CD1c-positive myeloid dendritic cell (primary cell): ENCODE measurements at regions not wholly inside any gene's neighbourhood (a gene's known extent, or its start where the extent isn't known, plus 50 kb on each side); places are given as distances from the start of the nearest gene placed in this dataset.

ENCODE experiments used
- DNase-seq: peaks from one replicate; pipeline ENCODE4 v3.0.0-alpha.2; 2016; ENCODE audit errors: extremely low spot score

DNA sequence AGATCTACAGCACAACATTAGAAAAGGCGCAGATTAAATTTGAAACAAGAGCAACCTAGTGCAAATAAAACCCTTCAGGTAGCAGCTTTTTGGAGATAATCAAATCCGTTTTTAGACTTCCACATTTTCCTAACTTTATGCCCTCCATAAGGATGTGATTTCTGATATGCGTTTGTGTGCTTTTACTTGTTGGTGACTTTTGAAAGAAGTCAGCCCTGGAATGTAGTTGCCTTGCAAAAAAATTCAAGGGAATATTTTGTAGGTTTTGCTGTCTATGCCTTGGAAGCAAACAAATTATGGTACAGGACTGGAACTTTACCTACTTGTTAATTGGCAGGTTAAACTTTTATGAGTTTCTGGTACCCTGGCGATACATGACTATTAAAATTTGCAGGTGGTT is 86.7 kb upstream of the HDAC9 start:
- DNase-seq = no peak

DNA sequence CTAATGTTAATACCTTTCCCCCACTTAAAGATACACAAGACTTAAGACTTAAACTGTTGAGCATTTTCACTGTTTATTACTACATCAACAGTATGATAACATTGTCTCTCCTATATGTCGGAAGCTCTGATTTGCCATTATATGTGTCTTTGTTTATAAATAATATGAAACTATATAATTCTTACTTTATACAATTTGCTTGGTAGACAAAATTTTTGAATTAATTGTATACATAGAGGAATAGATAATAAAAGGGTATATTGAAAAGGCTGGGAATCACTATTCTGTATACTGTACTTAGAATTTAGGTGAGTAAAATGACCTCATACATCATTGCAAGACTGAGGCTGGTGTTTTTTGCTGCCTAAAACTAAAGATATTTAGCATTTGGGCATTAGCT is 82.1 kb upstream of the HDAC9 start:
- no peak for DNase-seq

- DNase-seq = no peak
These were observed 80.7 kb upstream of the HDAC9 start for GRCh38 chr7:18414885-18415284.

- DNase-seq = no peak
These were observed 78.6 kb upstream of the HDAC9 start for GRCh38 chr7:18416988-18417387.

DNA sequence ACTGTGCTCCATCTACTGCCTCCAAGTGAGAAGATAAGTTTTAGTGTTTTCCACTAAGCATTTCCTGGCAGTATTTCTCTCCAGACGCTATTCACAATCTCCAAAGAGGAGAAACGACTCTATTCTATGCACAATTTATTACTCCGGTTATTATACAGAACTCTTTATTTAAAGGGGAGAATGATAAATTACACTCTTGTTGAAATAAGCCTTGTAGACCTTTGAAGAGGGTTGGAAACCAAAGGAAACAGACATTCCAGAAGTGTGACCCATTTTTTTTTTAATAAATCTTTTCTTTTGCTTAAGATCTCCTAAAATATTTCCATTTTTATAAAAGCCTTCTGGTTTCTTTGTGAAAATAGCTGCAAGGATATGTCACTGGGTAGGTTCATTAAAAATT is 76.1 kb upstream of the HDAC9 start:
- no peak for DNase-seq

- DNase-seq = no peak
These were observed 75.4 kb upstream of the HDAC9 start for GRCh38 chr7:18420108-18420507.

DNA sequence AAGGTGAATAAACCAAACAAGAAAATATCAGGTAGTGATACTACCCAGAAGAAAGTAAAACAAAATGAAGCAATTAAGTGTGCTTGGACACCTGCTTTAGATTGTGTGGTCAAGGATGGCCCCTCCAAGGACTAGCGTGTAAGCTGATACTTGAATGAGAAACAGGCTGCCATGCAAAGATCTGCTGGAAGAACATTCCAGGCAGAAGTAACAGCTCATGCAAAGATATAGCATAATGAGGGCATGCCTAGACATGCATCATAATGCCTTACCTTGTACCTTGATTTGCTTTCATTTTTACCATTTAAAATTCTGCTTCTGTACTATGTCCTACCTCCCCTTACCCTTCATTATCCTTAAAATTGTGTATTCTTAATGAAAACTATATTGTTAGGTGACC is 74.8 kb upstream of the HDAC9 start:
- no peak for DNase-seq

DNA sequence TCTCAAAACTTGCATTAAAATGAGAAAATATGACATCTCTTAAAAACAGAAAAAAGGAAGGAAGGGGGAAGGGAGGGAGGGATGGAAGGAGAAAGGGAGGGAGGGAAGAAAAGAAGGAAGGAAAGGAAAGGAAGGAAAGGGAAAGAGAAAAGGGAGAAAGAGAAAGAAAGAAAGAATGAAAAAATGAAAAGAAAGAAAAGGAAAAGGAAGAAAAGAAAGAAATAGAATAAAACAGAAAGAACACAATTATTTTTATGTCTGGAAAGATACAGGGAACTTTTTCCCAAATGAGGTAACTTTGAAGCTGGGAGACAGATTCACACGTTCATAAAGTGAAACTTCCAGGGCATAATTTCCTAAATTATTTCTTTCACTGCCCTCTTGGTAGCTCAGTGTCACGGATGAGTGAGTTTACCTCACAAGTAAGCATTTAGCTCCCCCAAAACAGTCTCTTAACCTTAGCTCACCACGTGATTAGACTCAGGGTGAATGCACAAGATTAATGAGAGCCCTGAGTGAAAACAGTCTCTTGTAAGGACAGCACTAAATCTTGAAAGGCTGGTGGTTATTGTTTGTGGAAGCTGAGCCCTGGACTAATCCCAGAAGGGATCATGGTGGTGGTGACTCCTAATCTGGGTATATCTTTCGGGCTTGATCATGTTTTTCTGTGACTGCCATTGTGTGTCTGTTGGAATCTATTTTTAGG is 74.1 kb upstream of the HDAC9 start:
- no peak for DNase-seq

- no peak for DNase-seq
These were observed 70.3 kb upstream of the HDAC9 start for GRCh38 chr7:18425227-18425626.

DNA sequence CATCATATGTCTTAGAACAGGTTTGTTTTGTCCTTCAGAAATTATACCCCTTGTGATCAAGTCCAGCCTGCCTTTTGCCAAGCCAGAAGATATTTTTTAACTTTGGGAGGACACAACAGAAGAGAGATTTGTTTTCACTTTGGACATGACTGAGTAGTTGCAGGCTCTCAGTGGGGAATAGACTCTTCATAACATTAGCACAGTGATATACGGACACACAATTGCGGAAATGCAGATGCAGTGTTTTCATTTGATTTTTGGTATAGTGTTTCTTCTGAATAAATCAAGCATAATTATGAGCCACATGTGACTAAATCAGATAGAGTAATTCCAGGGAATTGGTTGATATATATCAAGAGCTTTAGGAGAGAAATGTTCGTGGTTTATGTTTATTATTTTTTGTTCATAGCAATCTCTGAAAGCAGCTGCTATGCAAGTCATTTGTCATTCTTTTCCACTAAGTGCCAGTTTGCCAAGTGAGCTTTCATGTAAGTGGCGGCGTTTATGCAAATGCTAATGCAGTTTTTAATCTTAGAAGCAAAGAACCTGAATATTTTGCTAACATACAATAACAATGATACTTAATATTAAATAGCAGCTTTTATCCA is 69.6 kb upstream of the HDAC9 start:
- no peak for DNase-seq

GRCh38 chr7:18426564-18427226 is 68.9 kb upstream of the HDAC9 start:
- no peak for DNase-seq

DNA sequence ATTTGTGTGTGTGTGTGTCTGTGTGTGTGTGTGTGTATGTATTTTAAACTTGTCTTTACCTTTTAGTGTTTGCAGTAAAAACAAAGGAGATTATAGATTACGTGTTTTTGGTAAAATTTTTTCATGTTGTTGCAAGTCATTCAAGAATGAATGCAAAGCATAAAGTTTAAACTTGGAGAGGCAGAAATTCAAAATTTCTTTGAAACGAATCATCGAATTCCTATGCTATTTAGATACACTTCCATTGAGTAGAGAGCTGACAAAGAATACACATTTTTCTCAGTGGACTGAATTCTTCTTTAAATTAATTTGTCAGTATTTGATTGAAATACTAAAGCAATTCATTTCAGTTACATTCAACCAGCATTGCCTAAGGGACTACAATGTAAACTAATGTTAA is 66.0 kb upstream of the HDAC9 start:
- no peak for DNase-seq

GRCh38 chr7:18430810-18431209 is 64.7 kb upstream of the HDAC9 start:
- DNase-seq = no peak

DNA sequence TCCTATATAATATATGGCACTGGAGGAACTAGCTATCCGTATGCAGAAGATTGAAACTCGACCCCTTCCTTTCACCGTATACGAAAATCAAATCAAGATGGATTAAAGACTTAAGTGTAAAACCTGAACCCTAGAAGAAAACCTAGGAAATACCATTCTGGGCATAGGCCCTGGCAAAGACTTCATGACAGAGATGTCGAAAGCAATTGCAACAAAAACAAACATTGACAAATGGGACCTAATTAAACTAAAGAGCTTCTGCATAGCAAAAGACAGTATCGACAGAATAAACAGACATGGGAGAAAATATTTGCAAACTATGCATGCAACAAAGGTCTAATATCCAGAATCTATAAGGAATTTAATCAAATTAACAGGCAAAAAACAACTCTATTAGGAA is 61.4 kb upstream of the HDAC9 start:
- no peak for DNase-seq

- DNase-seq = no peak
These were observed 58.4 kb upstream of the HDAC9 start for GRCh38 chr7:18437101-18437500.

GRCh38 chr7:18440934-18441333 is 54.6 kb upstream of the HDAC9 start:
- DNase-seq = no peak

DNA sequence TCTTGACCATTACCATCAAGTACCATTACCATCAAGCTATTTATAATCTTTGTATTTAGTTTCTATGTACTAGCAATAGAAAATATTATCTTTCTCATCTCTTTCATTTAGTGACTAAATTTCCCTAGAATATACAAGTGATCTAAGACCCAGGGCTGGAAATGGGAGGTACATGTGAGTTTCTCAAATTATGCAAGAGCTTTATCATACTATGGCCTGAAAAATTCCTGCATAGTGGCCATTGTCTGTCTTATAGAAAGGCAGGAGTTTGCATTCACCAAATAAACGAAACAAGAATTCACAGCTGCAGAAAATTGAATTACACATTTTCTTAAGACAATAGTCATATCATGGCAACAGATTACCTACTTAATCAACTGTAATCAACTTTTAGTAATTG is 50.7 kb upstream of the HDAC9 start:
- no peak for DNase-seq

DNA sequence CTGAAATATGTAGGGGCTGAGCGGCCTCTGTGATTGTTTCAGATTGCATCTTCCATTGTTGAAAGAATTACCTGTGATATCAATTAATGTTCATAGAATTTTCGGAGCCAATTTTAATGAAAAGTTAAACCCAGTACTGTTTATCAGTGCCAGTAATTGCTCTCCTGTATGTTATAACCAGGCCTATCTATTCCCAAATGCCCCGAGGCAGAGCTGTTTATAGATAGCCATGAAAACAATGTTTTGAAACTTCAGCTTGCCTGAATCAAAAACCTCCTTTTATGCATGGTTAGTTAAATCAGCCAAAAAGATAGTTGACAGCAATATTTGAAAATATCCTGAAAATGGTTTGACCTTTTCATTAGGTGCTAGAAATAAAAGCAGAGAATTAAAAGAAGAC is 50.1 kb upstream of the HDAC9 start:
- no peak for DNase-seq
